Umbilical cord (tissue), 1 donor: ENCODE measurements at regions not wholly inside any gene's neighbourhood (a gene's known extent, or its start where the extent isn't known, plus 50 kb on each side); places are given as distances from the start of the nearest gene placed in this dataset.

Experiments used
- DNase-seq: peaks from one replicate; pipeline ENCODE4 v3.0.0-alpha.2; 2015; ENCODE audit warnings: low spot score

DNA sequence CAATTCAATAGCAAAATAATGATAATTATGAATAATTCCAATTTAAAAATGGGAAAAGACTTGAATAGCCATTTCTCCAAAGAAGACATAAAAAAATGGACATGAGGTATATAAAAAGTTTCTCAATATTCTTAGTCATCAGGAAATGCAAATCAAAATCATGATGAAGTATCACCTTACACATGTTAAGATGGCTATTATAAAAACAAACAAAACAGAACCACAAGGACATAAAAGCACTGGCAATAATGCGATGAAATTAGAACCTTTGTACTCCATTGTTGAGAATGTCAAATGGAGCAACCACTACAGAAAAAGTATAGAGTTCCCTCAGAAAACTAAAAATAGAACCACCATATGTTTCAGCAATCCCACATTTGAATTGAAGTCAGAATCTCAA lies 1186.1 kb downstream of the SLITRK5 start:
- no peak for DNase-seq

DNA sequence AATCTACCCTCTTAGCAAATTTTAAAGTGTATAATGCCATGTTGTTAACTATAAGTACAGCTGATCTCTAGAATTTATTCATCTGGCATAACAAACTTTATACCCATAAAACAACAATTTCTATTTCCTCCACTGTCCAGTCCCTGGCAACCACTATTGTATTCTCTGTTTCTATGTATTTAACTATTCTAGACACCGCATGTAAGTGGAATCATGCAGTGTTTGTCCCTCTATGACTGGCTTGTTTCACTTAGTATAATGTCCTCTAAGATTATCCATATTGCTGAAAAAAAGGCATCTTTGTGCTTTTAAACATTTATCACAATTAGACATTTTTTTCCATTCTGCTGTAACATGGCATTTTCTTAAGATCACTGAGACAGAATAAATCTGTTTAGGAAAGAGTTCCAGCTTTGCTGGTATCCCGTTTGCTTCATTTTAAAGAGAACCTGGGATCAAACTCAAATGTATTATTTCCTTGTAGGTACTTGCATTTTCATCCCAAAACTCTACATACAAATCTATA lies 1191.0 kb downstream of the SLITRK5 start:
- no peak for DNase-seq

DNA sequence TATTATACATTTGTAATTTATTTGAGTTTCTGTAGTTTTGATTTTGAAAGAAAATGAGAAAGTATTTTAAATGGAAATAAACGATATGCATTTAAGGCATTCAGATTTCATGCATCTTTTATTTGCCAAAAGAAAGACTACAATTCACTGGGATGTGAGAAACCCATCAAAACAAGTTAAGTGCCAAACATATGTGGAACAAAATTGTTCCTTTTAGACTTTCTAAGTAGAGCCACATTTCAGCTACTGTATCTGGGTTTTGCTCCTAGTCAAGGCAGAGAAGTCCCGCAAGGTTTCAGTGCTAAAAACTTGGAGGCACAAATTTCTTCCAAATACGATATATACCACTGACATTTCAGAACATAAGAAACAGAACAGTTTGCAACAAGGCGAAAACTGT lies 1191.9 kb downstream of the SLITRK5 start:
- no peak for DNase-seq

DNA sequence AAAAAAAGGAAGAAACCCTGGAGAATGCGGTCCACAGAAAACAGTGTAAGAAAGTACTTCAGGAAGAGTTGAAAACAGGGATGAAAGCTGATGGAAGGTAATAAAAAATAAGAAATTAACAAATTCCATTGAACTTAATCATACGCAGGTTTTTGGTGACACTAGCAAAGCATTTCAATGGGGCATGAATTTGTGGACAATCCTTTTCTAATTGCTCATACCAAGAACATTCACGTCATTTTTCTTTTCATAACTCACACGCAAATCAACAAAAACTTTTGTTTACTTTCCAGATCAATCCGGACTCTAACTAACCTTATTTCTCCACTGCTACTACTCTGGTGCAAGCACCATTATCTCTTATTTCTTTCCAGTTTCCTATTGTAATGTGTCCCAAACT lies 1195.0 kb downstream of the SLITRK5 start:
- no peak for DNase-seq

DNA sequence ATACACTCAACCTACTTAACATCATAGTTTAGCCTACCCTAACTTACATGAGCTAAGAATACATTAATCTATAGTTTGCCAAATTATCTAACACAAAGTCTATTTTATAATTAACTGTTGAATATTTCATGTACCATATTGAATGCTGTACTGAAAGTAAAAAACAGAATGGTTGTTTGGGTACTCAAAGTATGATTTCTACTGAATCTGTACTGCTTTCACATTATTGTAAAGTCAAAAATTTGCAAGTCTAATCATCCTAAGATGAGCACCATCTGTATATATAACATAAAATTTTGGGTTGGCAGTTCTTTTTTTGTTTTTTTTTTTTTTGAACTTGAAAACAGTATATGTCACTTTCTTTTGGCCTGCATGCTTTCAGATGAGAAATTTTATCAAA lies 1212.6 kb downstream of the SLITRK5 start:
- DNase-seq: no peak

DNA sequence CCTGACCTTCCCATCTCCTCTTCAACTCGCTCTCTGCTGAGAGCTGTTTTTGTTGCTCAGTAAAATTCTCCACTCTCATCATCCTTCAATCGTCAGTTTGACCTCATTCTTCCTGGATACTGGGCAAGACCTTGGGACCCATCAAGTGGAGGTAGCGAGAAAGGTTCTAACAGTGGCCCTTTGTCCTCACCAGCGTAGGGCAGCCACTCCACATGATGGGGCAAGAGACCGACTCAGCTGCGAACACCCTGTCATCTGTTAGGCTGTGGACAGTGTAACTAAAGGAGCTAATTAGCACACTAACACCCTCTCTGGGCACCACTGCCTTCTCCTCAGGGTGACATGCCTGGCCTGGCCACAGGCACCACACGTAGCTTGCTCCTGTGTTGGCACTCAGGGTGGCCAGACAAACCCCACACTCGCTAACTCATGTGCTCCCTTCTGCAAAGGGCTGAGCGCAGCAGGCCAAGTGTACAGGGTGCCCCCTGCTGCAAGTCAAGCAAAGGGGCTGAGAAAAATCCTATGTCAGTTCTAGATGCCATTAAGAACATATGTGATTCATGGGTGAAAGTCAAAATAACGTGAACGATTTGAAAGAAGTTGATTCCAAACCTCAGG lies 1216.0 kb downstream of the SLITRK5 start:
- no peak for DNase-seq

DNA sequence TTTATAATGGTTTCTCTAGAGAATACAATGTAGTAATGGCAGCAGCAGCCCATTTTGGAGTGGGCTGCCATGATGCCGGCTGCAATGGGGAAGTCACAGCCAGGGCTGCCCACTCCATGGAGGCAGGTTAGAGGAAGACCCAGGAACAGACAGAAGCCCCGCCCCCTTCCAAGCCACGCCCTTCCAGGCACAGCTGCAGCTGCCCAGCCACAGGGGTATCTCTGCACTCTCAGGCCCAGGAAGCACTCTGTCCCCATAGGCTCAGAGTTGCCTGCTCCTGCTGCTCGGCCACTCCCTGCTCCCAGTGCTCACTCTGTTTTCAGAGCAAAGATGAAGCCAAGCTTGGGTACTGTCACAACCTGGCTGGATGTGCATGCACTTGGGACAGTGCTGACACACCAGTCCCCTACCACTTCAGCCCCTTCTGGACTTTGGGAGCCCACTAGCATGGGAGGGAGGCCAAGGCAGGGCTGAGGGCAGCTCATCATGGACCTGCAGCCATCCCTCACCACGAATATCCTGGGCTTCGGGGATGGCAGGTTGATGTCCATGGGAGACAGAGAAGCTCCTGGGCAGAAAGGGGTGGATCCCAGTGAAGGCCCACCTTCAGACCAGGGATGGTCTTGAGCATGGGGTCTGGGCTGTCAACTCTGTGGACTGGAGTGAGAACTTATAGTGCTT lies 1224.2 kb downstream of the SLITRK5 start:
- DNase-seq: no peak

DNA sequence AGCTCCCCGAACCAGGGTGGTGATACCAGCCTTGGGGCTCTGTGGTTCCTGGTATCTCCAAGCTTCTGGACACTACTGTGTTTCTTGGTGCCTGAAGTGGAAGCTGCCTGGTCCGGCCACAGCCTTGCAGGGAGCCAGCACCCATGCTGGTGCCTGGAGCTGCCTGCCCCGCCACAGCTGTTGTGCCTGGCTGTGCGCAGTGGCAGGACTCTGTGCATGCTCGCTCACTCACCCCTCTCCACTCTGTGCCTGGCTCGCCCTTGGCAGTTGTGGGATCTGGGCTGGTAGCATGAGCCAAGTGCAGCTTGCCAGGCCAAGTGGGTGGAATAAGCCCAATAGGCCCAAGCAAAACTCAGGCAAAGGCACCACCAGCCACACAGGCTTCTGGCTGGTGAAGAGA lies 1225.3 kb downstream of the SLITRK5 start:
- DNase-seq: no peak

DNA sequence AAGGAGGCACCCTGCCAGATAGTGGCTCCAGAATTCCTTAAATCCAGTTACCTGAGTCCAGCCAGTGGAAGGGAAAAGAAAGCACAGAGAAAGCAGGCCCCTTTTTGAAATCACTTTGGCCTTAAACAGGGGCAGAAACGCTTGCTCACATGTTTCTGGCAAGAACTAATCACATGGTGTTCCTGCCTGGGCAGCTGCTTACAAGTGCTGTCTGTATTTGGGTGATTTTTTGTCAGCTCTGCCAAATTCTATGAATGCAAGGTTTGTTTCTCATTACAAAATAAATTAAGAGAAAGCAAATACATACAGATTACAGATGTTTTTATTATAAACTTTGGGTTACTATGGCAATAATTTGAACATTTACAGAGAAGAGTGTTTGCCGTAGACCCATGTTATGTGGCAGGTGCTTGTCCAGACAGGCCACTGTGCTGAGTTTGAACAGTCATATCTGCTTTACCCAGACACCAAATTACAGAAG lies 1237.8 kb downstream of the SLITRK5 start:
- peak; percentile 36 for DNase-seq

DNA sequence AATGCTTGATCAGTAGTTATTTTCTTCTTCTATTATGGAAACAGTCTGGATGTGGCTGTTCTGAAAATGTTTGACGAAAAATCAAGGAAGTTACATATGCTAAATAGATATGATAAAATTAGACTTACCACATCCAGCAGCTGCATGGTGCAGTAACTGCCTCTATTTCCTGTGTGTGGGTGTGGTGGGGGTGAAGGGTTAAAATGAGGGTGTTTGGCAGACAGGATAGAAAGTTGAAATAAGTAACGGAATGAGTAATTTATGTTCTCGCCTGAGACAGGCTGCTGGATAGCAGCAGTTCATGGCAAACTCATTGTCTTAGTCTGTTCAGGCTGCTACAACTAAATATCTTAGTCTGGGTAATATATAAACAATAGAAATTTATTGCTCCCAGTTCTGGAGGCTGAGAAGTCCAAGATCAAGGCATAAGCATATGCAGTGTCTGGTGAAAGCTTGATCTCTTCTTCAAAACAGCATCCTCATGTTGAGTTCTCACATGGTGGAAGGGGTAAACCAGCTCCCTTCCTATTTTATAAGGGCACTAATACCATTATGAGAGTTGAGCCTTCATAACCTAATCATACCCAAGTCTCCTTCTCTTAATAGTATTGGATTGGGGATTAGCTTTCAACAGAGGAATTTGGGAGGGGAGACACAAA lies 1248.9 kb downstream of the SLITRK5 start:
- no peak for DNase-seq

DNA sequence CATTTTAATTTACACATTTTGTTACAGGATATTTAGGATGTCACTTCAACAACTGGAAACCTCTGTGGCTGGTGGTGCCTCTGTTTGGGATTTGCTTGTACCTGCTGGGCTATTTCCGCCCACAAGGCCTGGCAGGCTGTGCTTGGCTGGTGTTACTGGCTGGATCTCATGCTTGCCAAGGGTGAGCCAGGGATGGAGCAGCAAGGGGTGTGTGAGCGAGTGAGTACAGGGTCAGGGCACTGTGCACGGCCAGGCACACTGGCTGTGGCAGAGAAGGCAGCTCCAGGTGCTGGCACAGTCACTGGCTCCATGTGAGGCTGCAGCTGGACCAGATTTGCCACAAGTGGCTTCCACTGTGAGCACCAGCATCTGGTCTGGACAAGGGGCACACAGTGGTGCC lies 1254.8 kb downstream of the SLITRK5 start:
- no peak for DNase-seq

DNA sequence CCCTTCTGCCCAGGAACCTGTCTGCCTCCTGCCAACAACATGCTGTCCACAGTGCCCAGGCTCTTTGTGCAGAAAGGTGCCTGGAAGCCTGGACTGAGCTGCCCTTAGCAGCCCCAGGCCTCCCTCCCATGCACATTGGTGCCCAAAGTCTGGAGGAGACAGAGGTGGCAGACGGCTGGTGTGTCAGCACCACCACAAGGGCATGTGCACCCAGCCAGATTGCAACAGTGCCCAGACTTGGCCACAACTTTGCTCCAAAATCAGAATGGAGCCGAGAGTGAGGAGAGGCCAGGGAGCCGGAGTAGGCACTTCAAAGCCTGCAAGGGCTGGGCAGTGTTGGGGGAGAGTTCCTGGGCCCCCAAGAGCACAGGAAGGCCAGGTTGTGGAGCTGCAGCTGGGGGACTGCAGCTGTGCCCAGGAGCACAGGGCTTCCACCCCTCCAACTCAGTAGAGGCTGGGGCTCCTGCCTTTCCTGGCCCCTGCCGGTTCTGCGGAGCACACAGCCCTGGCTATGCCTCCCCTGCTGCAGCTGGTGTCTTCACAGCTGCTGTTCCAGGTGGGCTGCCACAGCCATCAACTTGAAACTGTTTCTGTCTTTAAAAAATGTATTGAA lies 1255.8 kb downstream of the SLITRK5 start:
- DNase-seq: no peak

DNA sequence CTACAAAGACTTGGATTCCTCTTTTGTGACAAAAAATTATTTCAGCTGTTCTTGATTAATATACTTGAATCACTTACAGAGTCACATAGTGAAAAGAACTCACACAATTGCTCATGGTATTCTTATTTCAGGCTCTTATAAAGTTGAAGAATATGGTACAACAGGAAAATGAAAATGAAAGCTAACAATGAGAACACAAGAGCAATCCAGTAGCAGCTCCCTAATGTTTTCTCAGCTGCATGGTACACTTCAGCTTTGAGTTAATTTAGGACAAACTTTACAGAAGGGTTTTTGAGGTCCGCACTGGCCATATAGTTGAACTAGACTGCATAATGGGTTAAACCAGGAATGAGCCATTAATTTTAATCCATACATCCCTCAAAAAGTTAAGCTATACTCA lies 1261.8 kb downstream of the SLITRK5 start:
- no peak for DNase-seq

DNA sequence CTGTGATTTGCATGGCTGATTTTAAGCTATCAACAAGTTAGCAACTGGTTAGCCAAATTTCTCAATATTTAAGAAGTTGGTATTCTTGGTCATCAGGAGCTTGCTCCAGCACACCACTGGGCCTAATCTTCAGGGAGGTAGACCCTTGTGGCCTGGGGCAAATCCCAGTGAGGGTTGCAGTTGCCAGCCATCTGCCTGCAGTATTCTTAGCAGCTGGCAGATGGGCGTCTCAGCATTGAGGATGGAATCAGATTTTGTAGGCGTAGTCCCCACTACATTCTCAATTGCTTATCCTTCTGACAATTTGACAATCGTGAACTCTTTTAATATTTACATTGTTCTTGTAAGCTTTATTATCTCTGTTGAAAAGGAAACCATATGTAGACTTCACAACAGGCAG lies 1266.2 kb downstream of the SLITRK5 start:
- no peak for DNase-seq

DNA sequence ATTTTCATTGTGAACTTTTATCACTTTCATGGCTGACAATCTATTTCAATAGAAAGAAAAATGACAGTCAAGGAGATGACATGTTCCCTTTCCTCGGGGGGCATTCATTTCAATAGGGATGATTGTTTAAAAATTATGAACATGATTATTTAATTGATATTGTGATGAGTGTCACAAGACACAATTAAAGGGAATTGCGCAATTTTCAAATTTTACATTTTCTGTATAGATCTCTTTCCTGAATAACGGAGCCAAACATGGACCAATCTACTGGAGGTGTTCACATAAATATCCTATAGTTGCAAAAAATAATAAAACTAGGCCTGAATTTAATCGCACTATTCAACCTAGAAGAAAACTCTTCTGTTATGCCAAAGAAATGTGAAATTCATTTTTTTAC lies 1274.6 kb downstream of the SLITRK5 start:
- no peak for DNase-seq

DNA sequence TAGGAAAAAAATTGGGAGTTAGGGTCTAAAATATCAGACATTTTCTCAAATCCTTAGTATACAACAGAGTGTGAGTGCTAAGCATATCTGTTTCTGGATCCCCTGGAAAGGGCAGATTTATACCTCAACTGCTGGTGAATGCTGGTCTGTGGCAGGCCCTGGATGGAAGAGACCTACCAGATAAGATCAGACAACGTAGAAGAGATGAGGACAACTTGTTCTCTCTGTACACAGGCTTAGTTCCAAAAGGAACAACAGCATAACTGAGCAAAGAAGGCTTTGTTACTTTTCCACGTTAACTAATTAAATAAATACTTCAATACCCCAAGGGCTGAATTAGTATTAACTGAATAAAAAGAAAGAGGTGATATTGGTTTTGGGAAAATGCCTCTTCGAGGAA lies 1277.3 kb downstream of the SLITRK5 start:
- no peak for DNase-seq

DNA sequence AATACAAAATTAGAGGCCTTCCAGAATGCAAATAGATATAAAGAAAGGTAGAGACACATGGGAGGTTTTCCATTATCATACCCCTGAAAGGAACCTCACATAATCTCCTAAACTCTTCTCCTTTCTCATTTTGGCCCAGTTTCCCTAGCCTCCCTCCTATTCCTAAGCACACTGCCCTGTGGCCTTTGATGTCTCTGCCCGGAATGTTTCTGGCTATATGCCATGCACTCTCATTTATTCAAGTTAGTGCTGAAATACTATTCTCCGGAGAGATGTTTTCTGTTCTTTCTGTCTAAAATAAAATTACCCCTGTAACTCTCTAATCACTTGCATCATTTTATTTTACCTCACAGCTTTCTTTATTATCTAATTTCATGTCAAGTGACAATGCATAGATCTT lies 1287.7 kb downstream of the SLITRK5 start:
- DNase-seq: peak; percentile 70

DNA sequence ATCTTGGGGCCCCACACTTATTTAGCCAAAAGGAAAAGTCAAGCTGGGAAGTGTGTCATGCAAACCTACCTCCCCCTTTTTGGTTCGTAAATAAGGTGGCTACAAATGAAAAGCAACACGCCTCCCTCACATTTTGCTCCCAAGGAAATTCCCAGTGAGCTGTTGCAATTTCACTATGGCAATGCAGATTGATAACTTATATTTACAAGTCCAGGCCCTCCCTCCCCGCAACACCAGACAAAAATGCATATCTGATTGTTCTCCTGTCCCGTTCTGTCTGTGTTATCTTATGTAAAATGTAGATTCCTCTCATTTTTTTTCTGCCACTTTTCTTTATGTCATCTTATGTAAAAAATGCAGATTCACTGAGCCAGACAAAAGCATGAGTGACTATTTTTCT lies 1305.3 kb downstream of the SLITRK5 start:
- no peak for DNase-seq

DNA sequence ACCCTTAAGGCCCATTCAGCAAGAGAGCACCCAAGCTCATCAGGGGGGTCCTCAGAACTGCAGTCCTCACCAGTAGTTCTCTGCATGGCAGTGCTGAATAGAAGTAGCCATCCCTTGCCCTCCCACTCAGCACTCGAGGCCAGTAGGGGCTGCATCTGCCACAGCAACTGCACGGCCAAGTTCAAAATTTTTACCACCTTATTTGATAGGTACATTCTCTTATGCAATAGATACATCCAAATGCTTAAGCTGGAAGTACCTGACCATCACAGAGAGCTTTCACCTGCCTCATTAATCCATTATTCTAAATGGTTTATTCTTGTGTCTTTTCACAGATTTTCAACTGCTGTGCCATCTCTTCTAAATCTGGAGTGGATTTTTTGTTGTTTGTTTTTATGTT lies 1307.4 kb downstream of the SLITRK5 start:
- no peak for DNase-seq

DNA sequence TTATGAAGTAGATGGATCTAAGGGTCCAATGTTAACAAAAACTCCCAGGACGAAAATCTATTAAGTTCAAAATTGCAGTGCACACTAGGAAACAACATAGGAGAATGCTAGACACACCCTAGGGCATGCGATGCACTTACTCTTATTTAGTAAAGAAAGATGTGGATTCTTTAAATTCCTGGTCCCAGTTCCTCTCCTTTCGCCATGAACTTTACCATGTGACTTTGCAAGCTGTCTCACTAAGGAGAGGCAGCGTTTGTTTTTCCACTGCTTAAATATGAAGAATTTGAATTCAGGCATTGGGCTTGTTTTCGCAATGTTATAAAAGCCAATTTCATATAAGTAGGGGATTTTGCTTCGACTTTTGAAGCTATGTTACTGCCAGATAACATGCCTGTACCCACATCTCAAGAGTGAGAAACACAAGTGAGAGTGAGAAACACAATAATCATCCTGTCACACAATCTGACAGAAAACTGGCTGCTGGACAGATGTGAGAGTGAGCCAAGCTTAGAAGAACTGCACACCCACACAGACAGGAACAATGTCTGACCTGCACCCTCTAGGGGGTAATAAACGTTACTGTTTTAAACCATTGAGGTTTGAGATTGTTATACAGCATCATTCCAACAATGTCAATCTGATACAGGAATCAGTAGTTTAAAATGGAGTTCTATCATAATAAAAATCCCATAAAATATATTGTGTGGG lies 1308.4 kb downstream of the SLITRK5 start:
- DNase-seq: peak; percentile 18

DNA sequence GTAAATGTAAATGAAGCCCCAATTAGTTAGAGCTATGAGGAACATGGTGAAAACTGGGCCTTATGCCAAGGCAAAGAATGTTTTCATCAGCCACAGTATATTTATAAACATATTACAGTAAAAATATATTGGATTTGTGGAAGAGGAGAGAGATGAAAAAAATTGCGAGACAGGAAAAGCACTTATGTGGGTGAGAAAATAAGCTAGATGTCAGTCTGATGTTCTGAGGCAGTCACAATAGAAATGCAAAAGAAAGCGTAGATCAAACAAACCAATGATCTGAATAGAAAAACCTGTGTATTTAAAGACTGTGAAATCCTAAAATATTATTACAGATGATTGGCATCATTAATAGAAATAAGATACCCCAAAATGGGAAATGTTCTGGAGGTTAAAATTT lies 1332.5 kb downstream of the SLITRK5 start:
- no peak for DNase-seq

DNA sequence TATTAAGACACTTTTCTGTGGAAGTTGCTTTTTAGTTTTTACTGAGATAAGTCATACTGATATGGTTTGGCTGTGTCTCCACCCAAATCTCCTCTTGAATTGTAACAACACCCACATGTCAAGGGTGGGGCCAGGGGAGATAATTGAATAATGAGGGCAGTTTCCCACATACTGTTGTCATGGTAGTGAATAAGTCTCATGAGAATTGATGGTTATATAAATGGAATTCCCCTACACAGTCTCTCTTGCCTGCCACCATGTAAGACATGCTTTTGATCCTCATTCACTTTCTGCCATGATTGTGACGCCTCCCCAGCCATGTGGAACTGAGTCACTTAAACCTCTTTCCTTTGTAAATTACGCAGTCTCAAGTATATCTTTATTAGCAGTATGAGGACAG lies 1340.4 kb downstream of the SLITRK5 start:
- no peak for DNase-seq
